OCI-LY7 (cell line): ENCODE measurements at regions not wholly inside any gene's neighbourhood (a gene's known extent, or its start where the extent isn't known, plus 50 kb on each side); places are given as distances from the start of the nearest gene placed in this dataset.

Source experiments
- BruUV-seq: library from RNA; stranded (reverse); fragments of 400-500 nt; replicated peaks from 2 replicates; lab custom pipeline; 2021; lab: Mats Ljungman, UMichigan
- CTCF ChIA-PET: fragments of 300-600 bp; sonication (Branson Sonifier 250); formaldehyde crosslinking; loops from one replicate; lab custom pipeline; 2022; ENCODE audit warnings: antibody characterized with exemption; ENCODE audit not compliant: unreplicated experiment; lab: Charles Lee
- POLR2A ChIA-PET: fragments of 300-600 bp; sonication (Branson Sonifier 250); formaldehyde crosslinking; loops from one replicate; lab custom pipeline; 2022; ENCODE audit warnings: antibody characterized with exemption; lab: Charles Lee
- DNase-seq: peaks from one replicate; pipeline ENCODE4 v3.0.0-alpha.2; 2015; ENCODE audit warnings: low spot score
- H2AFZ ChIP-seq: fragments of 200-600 bp; sonication (generic), shearing (Covaris generic); 2 replicates; pipeline ENCODE4 v1.6.1; 2014; ENCODE audit warnings: mild to moderate bottlenecking, antibody characterized with exemption, low read length, moderate library complexity
- H3K27ac ChIP-seq: fragments of 200-600 bp; sonication (generic); 2 replicates; pipeline ENCODE4 v1.5.1; 2014; ENCODE audit warnings: mixed run types, low read depth, mild to moderate bottlenecking, moderate library complexity, low read length, inconsistent platforms; ENCODE audit not compliant: poor library complexity, severe bottlenecking
- H3K36me3 ChIP-seq: fragments of 200-600 bp; sonication (generic); 2 replicates; pipeline ENCODE4 v1.6.1; 2014; ENCODE audit warnings: mild to moderate bottlenecking, antibody characterized with exemption, low read length, moderate library complexity, mixed read lengths; ENCODE audit not compliant: insufficient read depth
- H3K4me1 ChIP-seq: fragments of 200-600 bp; sonication (generic); 2 replicates; pipeline ENCODE4 v1.5.1; 2014; ENCODE audit warnings: mild to moderate bottlenecking, low read length; ENCODE audit not compliant: insufficient read depth, poor library complexity, severe bottlenecking
- H3K4me2 ChIP-seq: fragments of 200-600 bp; sonication (generic); 2 replicates; pipeline ENCODE4 v1.6.1; 2014; ENCODE audit warnings: mild to moderate bottlenecking, low read length
- H3K4me3 ChIP-seq: fragments of 200-600 bp; sonication (generic); 2 replicates; pipeline ENCODE4 v1.5.1; 2014; ENCODE audit warnings: mild to moderate bottlenecking, low read depth, low read length; ENCODE audit not compliant: poor library complexity, severe bottlenecking
- H3K79me2 ChIP-seq: fragments of 200-600 bp; sonication (generic); 2 replicates; pipeline ENCODE4 v1.6.1; 2016; ENCODE audit warnings: low read depth, mild to moderate bottlenecking, low read length, moderate library complexity, mixed read lengths; ENCODE audit not compliant: insufficient read depth
- H3K9me2 ChIP-seq: fragments of 200-600 bp; sonication (generic); 2 replicates; pipeline ENCODE4 v1.6.1; 2016; ENCODE audit warnings: mild to moderate bottlenecking, low read length, mixed read lengths; ENCODE audit not compliant: insufficient read depth
- H3K9me3 ChIP-seq: fragments of 200-600 bp; sonication (generic); 2 replicates; pipeline ENCODE4 v1.6.1; 2014; ENCODE audit warnings: mild to moderate bottlenecking, mixed run types, low read length, mixed read lengths
- H4K20me1 ChIP-seq: fragments of 200-600 bp; sonication (generic); 2 replicates; pipeline ENCODE4 v1.6.1; 2014; ENCODE audit warnings: mild to moderate bottlenecking, antibody characterized with exemption, low read length, moderate library complexity, mixed read lengths; ENCODE audit not compliant: insufficient read depth
- CTCF ChIP-seq: fragments of 200-600 bp; sonication (generic); conservative IDR thresholded peaks from 2 replicates; pipeline ENCODE4 v1.5.1; 2014; ENCODE audit warnings: mild to moderate bottlenecking, antibody characterized with exemption, low read length, moderate library complexity, mixed read lengths
- EZH2phosphoT487 ChIP-seq: fragments of 200-600 bp; sonication (generic); IDR thresholded peaks from 2 replicates; pipeline ENCODE4 v1.6.1; 2018; ENCODE audit warnings: low read depth, borderline replicate concordance, mild to moderate bottlenecking, mixed run types, antibody characterized with exemption, low read length, moderate library complexity, mixed read lengths
- intact Hi-C: fragments of 100-400 bp; cut with micrococcal nuclease; formaldehyde crosslinking; loops from one replicate; pipeline ENCODE4 v1.10.0; 2022; ENCODE audit not compliant: unreplicated experiment

GRCh38 chr6:133645966-133646740 is 242.8 kb upstream of the TCF21 start:
- H3K9me2 ChIP-seq, result no peaks in the 10 kb centered on the region
- H3K9me3 ChIP-seq, result no peaks in the 10 kb centered on the region
- TF ChIP-seq CTCF, result no peak
- no peak for TF ChIP-seq EZH2phosphoT487
- POLR2A ChIA-PET, result no interaction called here
- H3K36me3 ChIP-seq, result no peaks in the 10 kb centered on the region
- intact Hi-C loops, result no loop called here
- no TSS peak for BruUV-seq
- no peak overlapping the region for H3K4me2 ChIP-seq
- H2AFZ ChIP-seq, result no peak overlapping the region
- no peak overlapping the region for H3K4me3 ChIP-seq
- CTCF ChIA-PET, result no interaction called here
- no peak overlapping the region for H3K27ac ChIP-seq
- no peak for DNase-seq
- H3K4me1 ChIP-seq, result no peaks in the 10 kb centered on the region
- no peaks in the 10 kb centered on the region for H4K20me1 ChIP-seq
- no peaks in the 10 kb centered on the region for H3K79me2 ChIP-seq

GRCh38 chr6:133648581-133648980 is 240.3 kb upstream of the TCF21 start:
- no peaks in the 10 kb centered on the region for H3K9me2 ChIP-seq
- H4K20me1 ChIP-seq, result no peaks in the 10 kb centered on the region
- POLR2A ChIA-PET, result no interaction called here
- H3K36me3 ChIP-seq, result no peaks in the 10 kb centered on the region
- TF ChIP-seq CTCF (no peak), EZH2phosphoT487 (no peak)
- no peak overlapping the region for H3K4me2 ChIP-seq
- no peak overlapping the region for H2AFZ ChIP-seq
- CTCF ChIA-PET, result no interaction called here
- no peaks in the 10 kb centered on the region for H3K79me2 ChIP-seq
- H3K27ac ChIP-seq, result no peak overlapping the region
- intact Hi-C loops, result no loop called here
- no TSS peak for BruUV-seq
- no peak for DNase-seq
- no peaks in the 10 kb centered on the region for H3K4me1 ChIP-seq
- H3K9me3 ChIP-seq, result no peaks in the 10 kb centered on the region
- H3K4me3 ChIP-seq, result no peak overlapping the region

GRCh38 chr6:133671376-133671775 is 217.5 kb upstream of the TCF21 start:
- ChIA-PET POLR2A (no interaction called here), CTCF (no interaction called here)
- no peaks in the 10 kb centered on the region for H3K4me1 ChIP-seq
- no peak overlapping the region for H2AFZ ChIP-seq
- H3K79me2 ChIP-seq, result no peaks in the 10 kb centered on the region
- H3K9me3 ChIP-seq, result no peaks in the 10 kb centered on the region
- DNase-seq, result no peak
- intact Hi-C loops, result no loop called here
- no peak overlapping the region for H3K4me2 ChIP-seq
- H3K4me3 ChIP-seq, result no peak overlapping the region
- H3K36me3 ChIP-seq, result no peaks in the 10 kb centered on the region
- no peaks in the 10 kb centered on the region for H3K9me2 ChIP-seq
- H4K20me1 ChIP-seq, result no peaks in the 10 kb centered on the region
- no TSS peak for BruUV-seq
- H3K27ac ChIP-seq, result no peak overlapping the region
- no peak for TF ChIP-seq CTCF
- no peak for TF ChIP-seq EZH2phosphoT487
